ENCODE measurements at regions not wholly inside any gene's neighbourhood (a gene's known extent, or its start where the extent isn't known, plus 50 kb on each side); places are given as distances from the start of the nearest gene placed in this dataset.
"Not testable (repeated sequence)": the region's sequence is repeated elsewhere in the genome, so short reads cannot be mapped to it uniquely, and the experiment has no call there.

DNA sequence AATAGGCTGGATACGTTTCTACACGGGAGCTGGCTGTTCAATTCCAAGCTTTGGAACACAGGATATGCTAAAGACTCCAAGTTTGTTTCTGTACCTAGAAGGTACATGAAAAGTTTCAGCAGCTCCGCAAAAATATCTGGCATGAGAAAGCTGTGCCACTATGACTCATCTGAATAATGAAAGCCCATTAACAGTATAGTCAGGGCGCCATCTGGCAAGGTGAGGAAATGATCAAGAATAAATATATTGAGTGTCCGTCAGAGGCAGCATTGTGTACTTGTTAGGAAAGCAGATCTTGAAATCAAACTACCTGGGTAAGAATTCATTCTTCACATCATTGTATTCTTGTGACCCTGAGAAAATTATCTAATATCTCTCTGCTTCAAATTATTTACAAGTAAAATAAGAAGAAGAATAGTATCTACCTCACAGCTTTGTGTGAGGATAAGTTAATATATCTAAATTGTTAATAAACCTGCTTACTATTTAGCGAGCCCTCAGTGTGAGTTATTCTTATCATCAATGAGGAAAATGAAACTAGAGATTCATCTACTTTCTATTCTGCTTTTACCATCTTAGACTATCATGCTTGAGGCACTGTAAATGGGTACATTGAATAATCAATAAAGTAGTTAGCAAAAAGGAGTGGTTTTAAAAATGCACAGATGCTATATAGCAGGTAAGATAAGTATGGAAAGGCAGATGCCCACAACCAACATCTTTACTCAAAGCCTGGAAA is 53.5 kb downstream of the FSCB start:
- H3K36me3 ChIP-seq (ENCODE audit: control insufficient read depth in 2 of 2, insufficient read depth in 1 of 2, low read length in 2 of 2): no peaks in the 10 kb centered on the region
- no peak overlapping the region for H3K4me3 ChIP-seq (ENCODE audit: low read depth, low read length)
- no peak overlapping the region for H3K27ac ChIP-seq (ENCODE audit: extremely low read depth, low read depth, low read length)
- TF ChIP-seq, protein P1, sequence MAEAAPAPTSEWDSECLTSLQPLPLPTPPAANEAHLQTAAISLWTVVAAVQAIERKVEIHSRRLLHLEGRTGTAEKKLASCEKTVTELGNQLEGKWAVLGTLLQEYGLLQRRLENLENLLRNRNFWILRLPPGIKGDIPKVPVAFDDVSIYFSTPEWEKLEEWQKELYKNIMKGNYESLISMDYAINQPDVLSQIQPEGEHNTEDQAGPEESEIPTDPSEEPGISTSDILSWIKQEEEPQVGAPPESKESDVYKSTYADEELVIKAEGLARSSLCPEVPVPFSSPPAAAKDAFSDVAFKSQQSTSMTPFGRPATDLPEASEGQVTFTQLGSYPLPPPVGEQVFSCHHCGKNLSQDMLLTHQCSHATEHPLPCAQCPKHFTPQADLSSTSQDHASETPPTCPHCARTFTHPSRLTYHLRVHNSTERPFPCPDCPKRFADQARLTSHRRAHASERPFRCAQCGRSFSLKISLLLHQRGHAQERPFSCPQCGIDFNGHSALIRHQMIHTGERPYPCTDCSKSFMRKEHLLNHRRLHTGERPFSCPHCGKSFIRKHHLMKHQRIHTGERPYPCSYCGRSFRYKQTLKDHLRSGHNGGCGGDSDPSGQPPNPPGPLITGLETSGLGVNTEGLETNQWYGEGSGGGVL (tag by site-specific recombination; IDR thresholded peaks at IDR 0.05): no peak
- TF ChIP-seq ZNF133 (tag by site-specific recombination; IDR thresholded peaks at IDR 0.05) (no peak), ZBTB8A (tag by site-specific recombination; IDR thresholded peaks at IDR 0.05) (no peak), ZNF792 (tag by site-specific recombination; IDR thresholded peaks at IDR 0.05) (no peak), ZNF112 (tag by site-specific recombination; IDR thresholded peaks at IDR 0.05) (no peak), ZNF302 (tag by site-specific recombination; IDR thresholded peaks at IDR 0.05; ENCODE audit: low read depth) (no peak), ZNF660 (tag by site-specific recombination; IDR thresholded peaks at IDR 0.05) (no peak)
- ChIA-PET CTCF (no interaction called here), POLR2A (no interaction called here)
- H3K9me3 ChIP-seq (ENCODE audit: control insufficient read depth, insufficient read depth, low read depth, low read length): no peaks in the 10 kb centered on the region
- no peaks in the 10 kb centered on the region for H3K4me1 ChIP-seq (ENCODE audit: control insufficient read depth, insufficient read depth, low read length)

DNA sequence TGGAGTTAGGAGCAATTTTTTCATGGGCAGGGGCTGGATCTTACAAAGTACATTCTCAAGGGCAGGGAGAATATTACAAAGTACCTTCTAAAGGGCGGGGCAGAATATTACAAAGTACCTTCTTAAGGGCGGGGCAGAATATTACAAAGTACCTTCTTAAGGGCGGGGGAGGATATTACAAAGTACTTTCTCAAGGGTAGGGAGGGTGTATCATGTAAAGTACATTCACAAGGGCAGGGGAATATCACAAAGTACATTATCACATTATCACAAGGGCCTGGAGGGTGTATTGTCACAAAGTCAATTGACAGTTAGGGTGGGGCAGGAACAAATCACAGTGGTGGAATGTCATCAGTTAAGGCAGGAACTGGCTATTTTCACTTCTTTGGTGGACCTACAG is 56.9 kb downstream of the FSCB start:
- CTCF ChIA-PET: interaction anchor here (0.6 kb wide), 1 partner anchor 516 kb away, joined by 3 read pairs; no protein-coding TSS in a partner anchor

DNA sequence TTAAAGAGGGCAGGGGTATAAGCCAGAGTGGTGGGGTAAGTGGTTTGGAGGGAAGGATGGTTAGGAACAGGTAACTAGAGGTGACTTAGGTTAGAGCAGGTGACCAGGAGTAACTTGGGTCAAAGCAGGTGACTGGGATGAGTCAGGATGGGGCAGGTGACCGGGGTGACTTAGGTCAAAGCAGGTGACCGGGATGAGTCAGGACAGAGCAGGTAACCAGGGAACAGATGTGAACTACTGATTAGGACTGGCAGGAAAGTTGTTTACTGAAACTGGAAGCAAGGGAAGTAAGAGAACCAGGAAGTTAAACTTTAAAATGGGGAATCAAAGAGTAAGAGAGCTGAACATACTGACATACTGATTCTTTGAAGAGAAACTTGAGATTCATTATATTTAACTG is 57.4 kb downstream of the FSCB start:
- Histone ChIP-seq H3K36me3 (ENCODE audit: control insufficient read depth in 2 of 2, insufficient read depth in 1 of 2, low read length in 2 of 2) (no peaks in the 10 kb centered on the region), H3K27ac (ENCODE audit: extremely low read depth, low read depth, low read length) (no peak overlapping the region), H3K4me3 (ENCODE audit: low read depth, low read length) (no peak overlapping the region), H3K4me1 (ENCODE audit: control insufficient read depth, insufficient read depth, low read length) (no peaks in the 10 kb centered on the region), H3K9me3 (ENCODE audit: control insufficient read depth, insufficient read depth, low read depth, low read length) (no peaks in the 10 kb centered on the region)
- POLR2A ChIA-PET: no interaction called here
- TF ChIP-seq ZNF302 (tag by site-specific recombination; IDR thresholded peaks at IDR 0.05; ENCODE audit: low read depth): no peak
- TF ChIP-seq ZBTB48 (tag by site-specific recombination; IDR thresholded peaks at IDR 0.05): no peak
- TF ChIP-seq OSR2 (tag by site-specific recombination; IDR thresholded peaks at IDR 0.05): no peak
- CTCF ChIA-PET: no interaction called here

More for the DNA sequence above, 56.9 kb downstream of the FSCB start:
- POLR2A ChIA-PET; H3K27ac ChIP-seq (ENCODE audit: extremely low read depth, low read depth, low read length); H3K9me3 ChIP-seq (ENCODE audit: control insufficient read depth, insufficient read depth, low read depth, low read length); H3K4me3 ChIP-seq (ENCODE audit: low read depth, low read length); H3K4me1 ChIP-seq (ENCODE audit: control insufficient read depth, insufficient read depth, low read length); H3K36me3 ChIP-seq (ENCODE audit: control insufficient read depth in 2 of 2, insufficient read depth in 1 of 2, low read length in 2 of 2): not testable (repeated sequence)

DNA sequence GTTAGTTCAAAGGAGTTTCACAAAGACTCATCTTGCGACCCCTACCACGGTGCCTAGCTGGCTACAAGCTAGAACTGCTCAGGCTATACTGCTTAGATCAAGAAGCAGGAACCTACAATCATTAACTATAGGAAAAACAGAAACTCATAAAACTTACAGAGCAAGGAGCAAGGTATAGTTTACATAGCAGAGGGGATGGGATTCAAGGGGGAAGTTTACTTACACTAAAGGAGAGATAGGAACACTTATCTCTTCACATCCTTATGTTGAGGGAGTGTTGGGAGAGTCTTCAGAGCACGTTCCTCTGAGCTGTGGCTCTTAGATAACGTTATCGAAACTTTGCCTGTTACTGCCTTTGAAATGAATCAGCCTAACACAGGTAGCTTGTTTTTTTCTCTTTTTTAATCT is 58.1 kb downstream of the FSCB start:
- H3K4me3 ChIP-seq (ENCODE audit: low read depth, low read length): no peak overlapping the region
- no peak overlapping the region for H3K27ac ChIP-seq (ENCODE audit: extremely low read depth, low read depth, low read length)
- ChIA-PET CTCF (no interaction called here), POLR2A (no interaction called here)
- H3K9me3 ChIP-seq (ENCODE audit: control insufficient read depth, insufficient read depth, low read depth, low read length): no peaks in the 10 kb centered on the region
- no peaks in the 10 kb centered on the region for H3K36me3 ChIP-seq (ENCODE audit: control insufficient read depth in 2 of 2, insufficient read depth in 1 of 2, low read length in 2 of 2)
- H3K4me1 ChIP-seq (ENCODE audit: control insufficient read depth, insufficient read depth, low read length): no peaks in the 10 kb centered on the region
- TF ChIP-seq, protein P2, sequence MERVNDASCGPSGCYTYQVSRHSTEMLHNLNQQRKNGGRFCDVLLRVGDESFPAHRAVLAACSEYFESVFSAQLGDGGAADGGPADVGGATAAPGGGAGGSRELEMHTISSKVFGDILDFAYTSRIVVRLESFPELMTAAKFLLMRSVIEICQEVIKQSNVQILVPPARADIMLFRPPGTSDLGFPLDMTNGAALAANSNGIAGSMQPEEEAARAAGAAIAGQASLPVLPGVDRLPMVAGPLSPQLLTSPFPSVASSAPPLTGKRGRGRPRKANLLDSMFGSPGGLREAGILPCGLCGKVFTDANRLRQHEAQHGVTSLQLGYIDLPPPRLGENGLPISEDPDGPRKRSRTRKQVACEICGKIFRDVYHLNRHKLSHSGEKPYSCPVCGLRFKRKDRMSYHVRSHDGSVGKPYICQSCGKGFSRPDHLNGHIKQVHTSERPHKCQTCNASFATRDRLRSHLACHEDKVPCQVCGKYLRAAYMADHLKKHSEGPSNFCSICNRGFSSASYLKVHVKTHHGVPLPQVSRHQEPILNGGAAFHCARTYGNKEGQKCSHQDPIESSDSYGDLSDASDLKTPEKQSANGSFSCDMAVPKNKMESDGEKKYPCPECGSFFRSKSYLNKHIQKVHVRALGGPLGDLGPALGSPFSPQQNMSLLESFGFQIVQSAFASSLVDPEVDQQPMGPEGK (tag by site-specific recombination; IDR thresholded peaks at IDR 0.05): no peak
- TF ChIP-seq, protein P3, sequence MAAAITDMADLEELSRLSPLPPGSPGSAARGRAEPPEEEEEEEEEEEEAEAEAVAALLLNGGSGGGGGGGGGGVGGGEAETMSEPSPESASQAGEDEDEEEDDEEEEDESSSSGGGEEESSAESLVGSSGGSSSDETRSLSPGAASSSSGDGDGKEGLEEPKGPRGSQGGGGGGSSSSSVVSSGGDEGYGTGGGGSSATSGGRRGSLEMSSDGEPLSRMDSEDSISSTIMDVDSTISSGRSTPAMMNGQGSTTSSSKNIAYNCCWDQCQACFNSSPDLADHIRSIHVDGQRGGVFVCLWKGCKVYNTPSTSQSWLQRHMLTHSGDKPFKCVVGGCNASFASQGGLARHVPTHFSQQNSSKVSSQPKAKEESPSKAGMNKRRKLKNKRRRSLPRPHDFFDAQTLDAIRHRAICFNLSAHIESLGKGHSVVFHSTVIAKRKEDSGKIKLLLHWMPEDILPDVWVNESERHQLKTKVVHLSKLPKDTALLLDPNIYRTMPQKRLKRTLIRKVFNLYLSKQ (tag by site-specific recombination; IDR thresholded peaks at IDR 0.05; ENCODE audit: borderline replicate concordance): no peak
- TF ChIP-seq, protein P4, sequence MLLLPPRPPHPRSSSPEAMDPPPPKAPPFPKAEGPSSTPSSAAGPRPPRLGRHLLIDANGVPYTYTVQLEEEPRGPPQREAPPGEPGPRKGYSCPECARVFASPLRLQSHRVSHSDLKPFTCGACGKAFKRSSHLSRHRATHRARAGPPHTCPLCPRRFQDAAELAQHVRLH (tag by site-specific recombination; IDR thresholded peaks at IDR 0.05): no peak
- TF ChIP-seq KLF9 (tag by site-specific recombination; IDR thresholded peaks at IDR 0.05; ENCODE audit: low read depth) (no peak), TRIM28 (IDR thresholded peaks at IDR 0.05; ENCODE audit: borderline replicate concordance, low read length) (no peak), ZNF416 (tag by site-specific recombination; IDR thresholded peaks at IDR 0.05) (no peak), ZNF791 (tag by site-specific recombination; IDR thresholded peaks at IDR 0.05) (no peak), GLI2 (tag by site-specific recombination; IDR thresholded peaks at IDR 0.05; ENCODE audit: borderline replicate concordance, low read depth) (no peak), RBAK (tag by site-specific recombination; IDR thresholded peaks at IDR 0.05) (no peak), HOXA7 (CRISPR knock-in tag; IDR thresholded peaks at IDR 0.05; ENCODE audit: borderline replicate concordance) (no peak), ZNF121 (tag by site-specific recombination; IDR thresholded peaks at IDR 0.05) (no peak)
- TF ChIP-seq, protein P5, sequence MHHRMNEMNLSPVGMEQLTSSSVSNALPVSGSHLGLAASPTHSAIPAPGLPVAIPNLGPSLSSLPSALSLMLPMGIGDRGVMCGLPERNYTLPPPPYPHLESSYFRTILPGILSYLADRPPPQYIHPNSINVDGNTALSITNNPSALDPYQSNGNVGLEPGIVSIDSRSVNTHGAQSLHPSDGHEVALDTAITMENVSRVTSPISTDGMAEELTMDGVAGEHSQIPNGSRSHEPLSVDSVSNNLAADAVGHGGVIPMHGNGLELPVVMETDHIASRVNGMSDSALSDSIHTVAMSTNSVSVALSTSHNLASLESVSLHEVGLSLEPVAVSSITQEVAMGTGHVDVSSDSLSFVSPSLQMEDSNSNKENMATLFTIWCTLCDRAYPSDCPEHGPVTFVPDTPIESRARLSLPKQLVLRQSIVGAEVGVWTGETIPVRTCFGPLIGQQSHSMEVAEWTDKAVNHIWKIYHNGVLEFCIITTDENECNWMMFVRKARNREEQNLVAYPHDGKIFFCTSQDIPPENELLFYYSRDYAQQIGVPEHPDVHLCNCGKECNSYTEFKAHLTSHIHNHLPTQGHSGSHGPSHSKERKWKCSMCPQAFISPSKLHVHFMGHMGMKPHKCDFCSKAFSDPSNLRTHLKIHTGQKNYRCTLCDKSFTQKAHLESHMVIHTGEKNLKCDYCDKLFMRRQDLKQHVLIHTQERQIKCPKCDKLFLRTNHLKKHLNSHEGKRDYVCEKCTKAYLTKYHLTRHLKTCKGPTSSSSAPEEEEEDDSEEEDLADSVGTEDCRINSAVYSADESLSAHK (tag by site-specific recombination; IDR thresholded peaks at IDR 0.05): no peak

All from HEK293 (cell line).